ENCODE measurements at regions not wholly inside any gene's neighbourhood (a gene's known extent, or its start where the extent isn't known, plus 50 kb on each side); places are given as distances from the start of the nearest gene placed in this dataset.

DNA sequence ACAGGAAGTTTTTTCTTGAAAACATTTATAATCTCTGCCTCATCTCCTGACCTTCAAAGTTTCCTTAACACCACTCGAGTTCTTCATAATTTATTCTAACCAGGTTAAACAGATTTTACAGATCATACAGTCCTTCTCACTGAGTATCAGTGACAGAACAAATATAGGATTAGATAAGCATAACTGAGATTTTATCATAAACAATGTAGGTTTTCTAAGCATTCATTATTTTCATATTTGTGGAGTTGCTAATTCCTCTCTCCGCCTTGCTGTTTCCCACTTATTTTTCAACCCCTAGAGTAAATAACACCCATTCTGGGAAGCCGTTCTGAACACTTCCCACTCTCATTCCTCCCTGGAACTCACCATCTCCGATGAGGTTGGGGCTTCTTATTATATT lies 229.9 kb downstream of the HACE1 start:
- TF ChIP-seq, protein P1, sequence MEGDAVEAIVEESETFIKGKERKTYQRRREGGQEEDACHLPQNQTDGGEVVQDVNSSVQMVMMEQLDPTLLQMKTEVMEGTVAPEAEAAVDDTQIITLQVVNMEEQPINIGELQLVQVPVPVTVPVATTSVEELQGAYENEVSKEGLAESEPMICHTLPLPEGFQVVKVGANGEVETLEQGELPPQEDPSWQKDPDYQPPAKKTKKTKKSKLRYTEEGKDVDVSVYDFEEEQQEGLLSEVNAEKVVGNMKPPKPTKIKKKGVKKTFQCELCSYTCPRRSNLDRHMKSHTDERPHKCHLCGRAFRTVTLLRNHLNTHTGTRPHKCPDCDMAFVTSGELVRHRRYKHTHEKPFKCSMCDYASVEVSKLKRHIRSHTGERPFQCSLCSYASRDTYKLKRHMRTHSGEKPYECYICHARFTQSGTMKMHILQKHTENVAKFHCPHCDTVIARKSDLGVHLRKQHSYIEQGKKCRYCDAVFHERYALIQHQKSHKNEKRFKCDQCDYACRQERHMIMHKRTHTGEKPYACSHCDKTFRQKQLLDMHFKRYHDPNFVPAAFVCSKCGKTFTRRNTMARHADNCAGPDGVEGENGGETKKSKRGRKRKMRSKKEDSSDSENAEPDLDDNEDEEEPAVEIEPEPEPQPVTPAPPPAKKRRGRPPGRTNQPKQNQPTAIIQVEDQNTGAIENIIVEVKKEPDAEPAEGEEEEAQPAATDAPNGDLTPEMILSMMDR (IDR thresholded peaks at IDR 0.05), result no peak
- no peak for TF ChIP-seq POLR2A (IDR thresholded peaks at IDR 0.05)
